ENCODE measurements at regions not wholly inside any gene's neighbourhood (a gene's known extent, or its start where the extent isn't known, plus 50 kb on each side); places are given as distances from the start of the nearest gene placed in this dataset.

DNA sequence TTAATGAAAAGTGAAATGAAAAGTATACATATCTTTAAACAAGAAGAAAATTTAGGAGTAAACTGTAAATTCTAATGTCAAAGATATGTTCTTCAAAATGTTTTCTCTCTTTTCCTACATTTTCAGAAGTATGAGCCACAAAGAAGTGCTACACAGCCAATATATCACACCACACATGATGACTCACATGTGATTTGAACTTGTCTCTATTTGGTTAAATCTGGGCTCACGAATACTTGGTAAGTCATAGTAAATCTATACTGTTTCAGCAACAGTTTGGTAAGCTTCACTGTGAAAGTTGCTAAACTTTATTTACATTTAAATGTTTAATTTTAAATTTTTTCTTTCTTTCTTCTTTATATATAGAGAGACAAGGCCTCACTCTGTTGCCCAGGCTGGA, 380.6 kb upstream of the IGFBP3 start:
- TF ChIP-seq, protein P1, sequence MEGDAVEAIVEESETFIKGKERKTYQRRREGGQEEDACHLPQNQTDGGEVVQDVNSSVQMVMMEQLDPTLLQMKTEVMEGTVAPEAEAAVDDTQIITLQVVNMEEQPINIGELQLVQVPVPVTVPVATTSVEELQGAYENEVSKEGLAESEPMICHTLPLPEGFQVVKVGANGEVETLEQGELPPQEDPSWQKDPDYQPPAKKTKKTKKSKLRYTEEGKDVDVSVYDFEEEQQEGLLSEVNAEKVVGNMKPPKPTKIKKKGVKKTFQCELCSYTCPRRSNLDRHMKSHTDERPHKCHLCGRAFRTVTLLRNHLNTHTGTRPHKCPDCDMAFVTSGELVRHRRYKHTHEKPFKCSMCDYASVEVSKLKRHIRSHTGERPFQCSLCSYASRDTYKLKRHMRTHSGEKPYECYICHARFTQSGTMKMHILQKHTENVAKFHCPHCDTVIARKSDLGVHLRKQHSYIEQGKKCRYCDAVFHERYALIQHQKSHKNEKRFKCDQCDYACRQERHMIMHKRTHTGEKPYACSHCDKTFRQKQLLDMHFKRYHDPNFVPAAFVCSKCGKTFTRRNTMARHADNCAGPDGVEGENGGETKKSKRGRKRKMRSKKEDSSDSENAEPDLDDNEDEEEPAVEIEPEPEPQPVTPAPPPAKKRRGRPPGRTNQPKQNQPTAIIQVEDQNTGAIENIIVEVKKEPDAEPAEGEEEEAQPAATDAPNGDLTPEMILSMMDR (conservative IDR thresholded peaks at IDR 0.05; ENCODE audit: low read length) = no peak
- no peak for TF ChIP-seq EZH2phosphoT487 (IDR thresholded peaks at IDR 0.05; ENCODE audit: borderline replicate concordance, low read depth, low read length)
